ENCODE measurements at regions not wholly inside any gene's neighbourhood (a gene's known extent, or its start where the extent isn't known, plus 50 kb on each side); places are given as distances from the start of the nearest gene placed in this dataset.

GRCh38 chr4:23332313-23332712, 557.5 kb downstream of the PPARGC1A start (continued):
- TF ChIP-seq ZBTB12 (CRISPR knock-in tag; IDR thresholded peaks at IDR 0.05) (no peak), TARDBP (IDR thresholded peaks at IDR 0.05) (no peak), HDAC6 (IDR thresholded peaks at IDR 0.05; ENCODE audit: low read depth, low read length) (no peak), U2AF2 (optimal IDR thresholded peaks at IDR 0.05; ENCODE audit: low read depth, low read length) (no peak), E2F6 (IDR thresholded peaks at IDR 0.05; ENCODE audit: borderline replicate concordance in 1 of 2, extremely low read depth in 1 of 2, insufficient read depth in 1 of 2, insufficient read length in 1 of 2, low read depth in 1 of 2, low read length in 1 of 2, poor library complexity in 1 of 2, severe bottlenecking in 1 of 2) (no peak)

- ATAC-seq (no peak), FAIRE-seq (no peak), DNase-seq (ENCODE audit: extremely low read depth in 1 of 4, low spot score in 3 of 4) (no peak)
- Histone ChIP-seq H3K79me2 (ENCODE audit: control insufficient read depth, insufficient read depth, low read length) (no peaks in the 10 kb centered on the region), H3K27ac (ENCODE audit: extremely low read depth, low read depth, low read length) (no peak overlapping the region), H3K9me3 (replicated peaks; ENCODE audit: control insufficient read depth, insufficient read depth, low read depth, low read length) (no peaks in the 10 kb centered on the region), H3K36me3 (ENCODE audit: control insufficient read depth, insufficient read depth, low read length) (no peaks in the 10 kb centered on the region), H3K9me1 (ENCODE audit: control insufficient read depth, insufficient read depth, low read length) (no peaks in the 10 kb centered on the region), H4K20me1 (replicated peaks; ENCODE audit: control insufficient read depth, insufficient read depth, low read length) (no peaks in the 10 kb centered on the region), H3K4me2 (ENCODE audit: insufficient read depth, low read length) (no peak overlapping the region), H3K4me3 (no peak overlapping the region), H3K9ac (ENCODE audit: insufficient read depth in 1 of 2, low read depth in 2 of 2, low read length in 2 of 2) (no peak overlapping the region), H3K4me1 (replicated peaks in 1 of 2; ENCODE audit: control insufficient read depth in 2 of 2, insufficient read depth in 2 of 2, low read length in 2 of 2) (no peaks in the 10 kb centered on the region), H3K27me3 (ENCODE audit: control insufficient read depth in 2 of 2, insufficient read depth in 2 of 2, low read length in 2 of 2) (no peaks in the 10 kb centered on the region), H2AFZ (ENCODE audit: low read depth, low read length) (no peak overlapping the region)
- in situ Hi-C loops (cut with MboI) = no loop called here
- 27% methylated on average over 1 of the region's 1 CpG for WGBS (ENCODE audit: insufficient coverage, low coverage, missing lambda C conversion rate)
- POLR2A ChIA-PET = no interaction called here
- BruUV-seq (replicated peaks) = no TSS peak
- intact Hi-C loops (cut with micrococcal nuclease) = no loop called here
- CTCF ChIA-PET (ENCODE audit: low intra/inter-chr PET ratio) = no interaction called here
- no peak for TF ChIP-seq STAT5A (IDR thresholded peaks at IDR 0.05; ENCODE audit: borderline replicate concordance, low read length)
- no peak for TF ChIP-seq PBX2 (CRISPR knock-in tag; IDR thresholded peaks at IDR 0.05; ENCODE audit: low read depth)
- no peak for TF ChIP-seq PBX2 (tag; conservative IDR thresholded peaks at IDR 0.05; ENCODE audit: low read depth)
- TF ChIP-seq ZNF347 (CRISPR knock-in tag; IDR thresholded peaks at IDR 0.05; ENCODE audit: low read depth) = no peak
- TF ChIP-seq, protein P1, sequence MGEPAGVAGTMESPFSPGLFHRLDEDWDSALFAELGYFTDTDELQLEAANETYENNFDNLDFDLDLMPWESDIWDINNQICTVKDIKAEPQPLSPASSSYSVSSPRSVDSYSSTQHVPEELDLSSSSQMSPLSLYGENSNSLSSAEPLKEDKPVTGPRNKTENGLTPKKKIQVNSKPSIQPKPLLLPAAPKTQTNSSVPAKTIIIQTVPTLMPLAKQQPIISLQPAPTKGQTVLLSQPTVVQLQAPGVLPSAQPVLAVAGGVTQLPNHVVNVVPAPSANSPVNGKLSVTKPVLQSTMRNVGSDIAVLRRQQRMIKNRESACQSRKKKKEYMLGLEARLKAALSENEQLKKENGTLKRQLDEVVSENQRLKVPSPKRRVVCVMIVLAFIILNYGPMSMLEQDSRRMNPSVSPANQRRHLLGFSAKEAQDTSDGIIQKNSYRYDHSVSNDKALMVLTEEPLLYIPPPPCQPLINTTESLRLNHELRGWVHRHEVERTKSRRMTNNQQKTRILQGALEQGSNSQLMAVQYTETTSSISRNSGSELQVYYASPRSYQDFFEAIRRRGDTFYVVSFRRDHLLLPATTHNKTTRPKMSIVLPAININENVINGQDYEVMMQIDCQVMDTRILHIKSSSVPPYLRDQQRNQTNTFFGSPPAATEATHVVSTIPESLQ (CRISPR knock-in tag; IDR thresholded peaks at IDR 0.05) = no peak
- TF ChIP-seq, protein P2, sequence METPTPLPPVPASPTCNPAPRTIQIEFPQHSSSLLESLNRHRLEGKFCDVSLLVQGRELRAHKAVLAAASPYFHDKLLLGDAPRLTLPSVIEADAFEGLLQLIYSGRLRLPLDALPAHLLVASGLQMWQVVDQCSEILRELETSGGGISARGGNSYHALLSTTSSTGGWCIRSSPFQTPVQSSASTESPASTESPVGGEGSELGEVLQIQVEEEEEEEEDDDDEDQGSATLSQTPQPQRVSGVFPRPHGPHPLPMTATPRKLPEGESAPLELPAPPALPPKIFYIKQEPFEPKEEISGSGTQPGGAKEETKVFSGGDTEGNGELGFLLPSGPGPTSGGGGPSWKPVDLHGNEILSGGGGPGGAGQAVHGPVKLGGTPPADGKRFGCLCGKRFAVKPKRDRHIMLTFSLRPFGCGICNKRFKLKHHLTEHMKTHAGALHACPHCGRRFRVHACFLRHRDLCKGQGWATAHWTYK (CRISPR knock-in tag; IDR thresholded peaks at IDR 0.05) = no peak
- no peak for TF ChIP-seq NFIX (CRISPR knock-in tag; IDR thresholded peaks at IDR 0.05; ENCODE audit: low read depth)
- TF ChIP-seq SMARCE1 (IDR thresholded peaks at IDR 0.05) = no peak
- no peak for TF ChIP-seq EWSR1 (IDR thresholded peaks at IDR 0.05; ENCODE audit: borderline replicate concordance, low read depth, partially characterized antibody)
Observed at GRCh38 chr4:23327120-23327519, 562.7 kb downstream of the PPARGC1A start.

All from K562 (cell line).